ENCODE measurements at regions not wholly inside any gene's neighbourhood (a gene's known extent, or its start where the extent isn't known, plus 50 kb on each side); places are given as distances from the start of the nearest gene placed in this dataset.
A peak's percentile ranks its signal among the peaks of the same experiment; 100 is the strongest.
"Not testable (repeated sequence)": the region's sequence is repeated elsewhere in the genome, so short reads cannot be mapped to it uniquely, and the experiment has no call there.

GRCh38 chr4:75137302-75137701, 204.4 kb downstream of the PARM1 start:
- FAIRE-seq: no peak
- no peak for DNase-seq (ENCODE audit: low read depth, low spot score)
- Histone ChIP-seq H3K4me2 (ENCODE audit: control insufficient read depth, extremely low read depth, insufficient read depth, low read depth, low read length) (no peak overlapping the region), H3K27ac (ENCODE audit: control insufficient read depth, insufficient read depth, low read length) (no peak overlapping the region), H3K9ac (ENCODE audit: control insufficient read depth, extremely low read depth, insufficient read depth, low read length) (no peak overlapping the region), H3K79me2 (ENCODE audit: control insufficient read depth, insufficient read depth, low read length) (no peaks in the 10 kb centered on the region), H3K36me3 (ENCODE audit: control insufficient read depth in 2 of 2, extremely low read depth in 1 of 2, insufficient read depth in 2 of 2, low read length in 2 of 2) (no peaks in the 10 kb centered on the region), H4K20me1 (ENCODE audit: control insufficient read depth, extremely low read depth, insufficient read depth, low read length) (no peaks in the 10 kb centered on the region), H2AFZ (ENCODE audit: control insufficient read depth, low read length) (no peak overlapping the region), H3K9me3 (ENCODE audit: control insufficient read depth, low read depth, low read length) (no peaks in the 10 kb centered on the region), H3K4me3 (ENCODE audit: control insufficient read depth in 2 of 3, extremely low read depth in 1 of 3, insufficient read depth in 2 of 3, low read depth in 1 of 3, low read length in 3 of 3) (no peak overlapping the region), H3K27me3 (ENCODE audit: control insufficient read depth, extremely low read depth, insufficient read depth, low read length) (no peaks in the 10 kb centered on the region), H3K4me1 (ENCODE audit: control insufficient read depth, extremely low read depth, insufficient read depth, low read length) (no peaks in the 10 kb centered on the region), H3K9me1 (ENCODE audit: control insufficient read depth, extremely low read depth, insufficient read depth, low read length) (no peaks in the 10 kb centered on the region)
- no peak for TF ChIP-seq CTCF (optimal IDR thresholded peaks at IDR 0.05 in 1 of 3, IDR thresholded peaks at IDR 0.05 in 1 of 3, conservative IDR thresholded peaks at IDR 0.05 in 1 of 3; ENCODE audit: extremely low read depth in 1 of 3, insufficient read depth in 2 of 3, low read length in 3 of 3)
- TF ChIP-seq EZH2 (IDR thresholded peaks at IDR 0.05; ENCODE audit: low read length): no peak
- dilution Hi-C loops (cut with MboI; ENCODE audit: extremely low pct_ligation_motif_present, low sequenced_read_pairs): no loop called here

DNA sequence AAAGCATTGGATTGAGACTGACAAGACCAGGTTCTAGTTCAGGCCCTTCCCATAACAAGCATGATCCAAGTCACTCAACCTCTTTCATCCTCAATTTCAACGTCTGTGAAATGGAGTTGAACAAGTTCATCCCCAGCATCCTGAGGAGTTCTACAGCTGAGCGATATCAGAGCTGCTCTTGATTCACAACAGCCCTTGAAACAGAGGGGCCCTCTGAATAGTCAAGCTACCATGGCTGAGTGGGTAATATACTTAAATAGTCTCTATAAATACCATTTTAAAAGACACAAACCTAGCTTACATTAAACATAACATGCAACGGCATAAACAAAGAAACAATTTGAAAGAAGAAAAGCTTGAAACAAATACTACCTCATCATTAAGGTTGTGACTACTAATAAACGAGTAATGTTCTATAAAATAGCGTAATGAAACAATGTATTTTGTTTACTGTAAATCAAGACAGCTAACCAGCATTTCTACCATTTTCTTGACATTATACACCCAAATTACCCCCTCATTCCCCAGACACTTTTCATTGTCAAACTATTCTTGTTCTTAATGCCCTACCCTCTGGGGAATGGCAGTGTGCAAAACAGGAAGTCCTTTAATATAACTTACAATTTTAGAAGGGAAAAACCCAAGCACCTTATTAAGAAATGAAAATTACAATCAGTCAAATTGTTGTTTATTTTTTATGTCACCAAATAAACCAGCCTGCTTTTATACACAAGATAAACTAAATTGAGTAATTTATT, 202.3 kb downstream of the PARM1 start:
- no peaks in the 10 kb centered on the region for H3K4me1 ChIP-seq (ENCODE audit: control insufficient read depth, extremely low read depth, insufficient read depth, low read length)
- no peaks in the 10 kb centered on the region for H4K20me1 ChIP-seq (ENCODE audit: control insufficient read depth, extremely low read depth, insufficient read depth, low read length)
- no peak for TF ChIP-seq EZH2 (IDR thresholded peaks at IDR 0.05; ENCODE audit: low read length)
- no peak for TF ChIP-seq CTCF (optimal IDR thresholded peaks at IDR 0.05 in 1 of 3, IDR thresholded peaks at IDR 0.05 in 1 of 3, conservative IDR thresholded peaks at IDR 0.05 in 1 of 3; ENCODE audit: extremely low read depth in 1 of 3, insufficient read depth in 2 of 3, low read length in 3 of 3)
- H3K27me3 ChIP-seq (ENCODE audit: control insufficient read depth, extremely low read depth, insufficient read depth, low read length): no peaks in the 10 kb centered on the region
- no peak overlapping the region for H3K27ac ChIP-seq (ENCODE audit: control insufficient read depth, insufficient read depth, low read length)
- no peak overlapping the region for H3K4me3 ChIP-seq (ENCODE audit: control insufficient read depth in 2 of 3, extremely low read depth in 1 of 3, insufficient read depth in 2 of 3, low read depth in 1 of 3, low read length in 3 of 3)
- no peak overlapping the region for H3K9ac ChIP-seq (ENCODE audit: control insufficient read depth, extremely low read depth, insufficient read depth, low read length)
- H3K9me3 ChIP-seq (ENCODE audit: control insufficient read depth, low read depth, low read length): no peaks in the 10 kb centered on the region
- dilution Hi-C loops (cut with MboI; ENCODE audit: extremely low pct_ligation_motif_present, low sequenced_read_pairs): no loop called here
- FAIRE-seq (no peak), DNase-seq (ENCODE audit: low read depth, low spot score) (no peak)
- no peak overlapping the region for H3K4me2 ChIP-seq (ENCODE audit: control insufficient read depth, extremely low read depth, insufficient read depth, low read depth, low read length)
- H3K9me1 ChIP-seq (ENCODE audit: control insufficient read depth, extremely low read depth, insufficient read depth, low read length): no peaks in the 10 kb centered on the region
- no peaks in the 10 kb centered on the region for H3K79me2 ChIP-seq (ENCODE audit: control insufficient read depth, insufficient read depth, low read length)
- H3K36me3 ChIP-seq (ENCODE audit: control insufficient read depth in 2 of 2, extremely low read depth in 1 of 2, insufficient read depth in 2 of 2, low read length in 2 of 2): no peaks in the 10 kb centered on the region
- no peak overlapping the region for H2AFZ ChIP-seq (ENCODE audit: control insufficient read depth, low read length)

GRCh38 chr4:75126870-75127269, 194.0 kb downstream of the PARM1 start:
- H3K9me1 ChIP-seq (ENCODE audit: control insufficient read depth, extremely low read depth, insufficient read depth, low read length); H4K20me1 ChIP-seq (ENCODE audit: control insufficient read depth, extremely low read depth, insufficient read depth, low read length); FAIRE-seq; dilution Hi-C loops (cut with MboI; ENCODE audit: extremely low pct_ligation_motif_present, low sequenced_read_pairs); H3K79me2 ChIP-seq (ENCODE audit: control insufficient read depth, insufficient read depth, low read length); H3K27ac ChIP-seq (ENCODE audit: control insufficient read depth, insufficient read depth, low read length); H3K4me1 ChIP-seq (ENCODE audit: control insufficient read depth, extremely low read depth, insufficient read depth, low read length); DNase-seq (ENCODE audit: low read depth, low spot score); H3K27me3 ChIP-seq (ENCODE audit: control insufficient read depth, extremely low read depth, insufficient read depth, low read length); H3K9me3 ChIP-seq (ENCODE audit: control insufficient read depth, low read depth, low read length); H3K36me3 ChIP-seq (ENCODE audit: control insufficient read depth in 2 of 2, extremely low read depth in 1 of 2, insufficient read depth in 2 of 2, low read length in 2 of 2): not testable (repeated sequence)
- Histone ChIP-seq H3K4me2 (ENCODE audit: control insufficient read depth, extremely low read depth, insufficient read depth, low read depth, low read length) (peak overlapping the region; percentile 80), H3K9ac (ENCODE audit: control insufficient read depth, extremely low read depth, insufficient read depth, low read length) (peak overlapping the region; percentile 68), H2AFZ (ENCODE audit: control insufficient read depth, low read length) (peak overlapping the region; percentile 89), H3K4me3 (ENCODE audit: control insufficient read depth in 2 of 3, extremely low read depth in 1 of 3, insufficient read depth in 2 of 3, low read depth in 1 of 3, low read length in 3 of 3) (peak overlapping the region; percentile 32 to 71 (median 59))

Measured in keratinocyte (primary cell).